ENCODE measurements at regions not wholly inside any gene's neighbourhood (a gene's known extent, or its start where the extent isn't known, plus 50 kb on each side); places are given as distances from the start of the nearest gene placed in this dataset.

DNA sequence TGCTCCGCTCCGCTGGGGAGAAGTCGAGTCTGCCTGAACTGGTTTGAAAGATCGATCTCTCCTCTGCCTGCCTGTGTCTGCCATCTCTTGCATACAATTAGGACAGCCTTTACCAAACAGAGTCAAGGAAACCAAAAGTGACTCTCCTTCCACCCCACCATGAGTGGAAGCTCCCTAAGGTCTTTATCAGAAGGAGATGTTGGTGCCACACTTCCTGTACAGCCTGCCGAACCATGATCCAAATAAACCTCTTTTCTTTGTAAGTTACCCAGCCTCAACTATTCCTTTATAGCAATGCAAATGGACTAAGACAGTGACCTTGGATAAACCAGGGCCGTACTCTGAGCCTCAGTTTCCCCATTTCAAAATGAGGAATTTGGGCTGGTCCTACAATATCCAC is 106.3 kb upstream of the GDF10 start:
- H4K20me1 ChIP-seq (ENCODE audit: control insufficient read depth, extremely low read depth, insufficient read depth, low read length): no peaks in the 10 kb centered on the region
- DNase-seq (ENCODE audit: low read depth in 2 of 2): no peak
- H3K27me3 ChIP-seq (ENCODE audit: control insufficient read depth, insufficient read depth, low read length): no peaks in the 10 kb centered on the region
- no peaks in the 10 kb centered on the region for H3K36me3 ChIP-seq (ENCODE audit: control insufficient read depth, insufficient read depth, low read length)
- H3K9me3 ChIP-seq (ENCODE audit: control insufficient read depth, insufficient read depth, low read depth, low read length): no peaks in the 10 kb centered on the region
- H3K4me1 ChIP-seq (ENCODE audit: control insufficient read depth, extremely low read depth, insufficient read depth, low read length): no peaks in the 10 kb centered on the region
- H3K27ac ChIP-seq (ENCODE audit: insufficient read depth, low read length): no peak overlapping the region
- no peak overlapping the region for H3K4me3 ChIP-seq (replicated peaks in 1 of 4; ENCODE audit: control extremely low read depth in 1 of 4, insufficient read depth in 1 of 4, low read depth in 3 of 4, low read length in 4 of 4)
- no peaks in the 10 kb centered on the region for H3K79me2 ChIP-seq (ENCODE audit: control insufficient read depth, insufficient read depth, low read length)
- no peak overlapping the region for H3K4me2 ChIP-seq (ENCODE audit: extremely low read depth, insufficient read depth, low read length)
- TF ChIP-seq EZH2 (IDR thresholded peaks at IDR 0.05; ENCODE audit: low read length, missing control alignments): no peak
- TF ChIP-seq, protein P1, sequence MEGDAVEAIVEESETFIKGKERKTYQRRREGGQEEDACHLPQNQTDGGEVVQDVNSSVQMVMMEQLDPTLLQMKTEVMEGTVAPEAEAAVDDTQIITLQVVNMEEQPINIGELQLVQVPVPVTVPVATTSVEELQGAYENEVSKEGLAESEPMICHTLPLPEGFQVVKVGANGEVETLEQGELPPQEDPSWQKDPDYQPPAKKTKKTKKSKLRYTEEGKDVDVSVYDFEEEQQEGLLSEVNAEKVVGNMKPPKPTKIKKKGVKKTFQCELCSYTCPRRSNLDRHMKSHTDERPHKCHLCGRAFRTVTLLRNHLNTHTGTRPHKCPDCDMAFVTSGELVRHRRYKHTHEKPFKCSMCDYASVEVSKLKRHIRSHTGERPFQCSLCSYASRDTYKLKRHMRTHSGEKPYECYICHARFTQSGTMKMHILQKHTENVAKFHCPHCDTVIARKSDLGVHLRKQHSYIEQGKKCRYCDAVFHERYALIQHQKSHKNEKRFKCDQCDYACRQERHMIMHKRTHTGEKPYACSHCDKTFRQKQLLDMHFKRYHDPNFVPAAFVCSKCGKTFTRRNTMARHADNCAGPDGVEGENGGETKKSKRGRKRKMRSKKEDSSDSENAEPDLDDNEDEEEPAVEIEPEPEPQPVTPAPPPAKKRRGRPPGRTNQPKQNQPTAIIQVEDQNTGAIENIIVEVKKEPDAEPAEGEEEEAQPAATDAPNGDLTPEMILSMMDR (conservative IDR thresholded peaks at IDR 0.05 in 1 of 2, IDR thresholded peaks at IDR 0.05 in 1 of 2; ENCODE audit: low read depth in 1 of 2, low read length in 2 of 2): no peak
- no peak overlapping the region for H2AFZ ChIP-seq (ENCODE audit: low read length)
- no peak overlapping the region for H3K9ac ChIP-seq (ENCODE audit: insufficient read depth, low read length)

DNA sequence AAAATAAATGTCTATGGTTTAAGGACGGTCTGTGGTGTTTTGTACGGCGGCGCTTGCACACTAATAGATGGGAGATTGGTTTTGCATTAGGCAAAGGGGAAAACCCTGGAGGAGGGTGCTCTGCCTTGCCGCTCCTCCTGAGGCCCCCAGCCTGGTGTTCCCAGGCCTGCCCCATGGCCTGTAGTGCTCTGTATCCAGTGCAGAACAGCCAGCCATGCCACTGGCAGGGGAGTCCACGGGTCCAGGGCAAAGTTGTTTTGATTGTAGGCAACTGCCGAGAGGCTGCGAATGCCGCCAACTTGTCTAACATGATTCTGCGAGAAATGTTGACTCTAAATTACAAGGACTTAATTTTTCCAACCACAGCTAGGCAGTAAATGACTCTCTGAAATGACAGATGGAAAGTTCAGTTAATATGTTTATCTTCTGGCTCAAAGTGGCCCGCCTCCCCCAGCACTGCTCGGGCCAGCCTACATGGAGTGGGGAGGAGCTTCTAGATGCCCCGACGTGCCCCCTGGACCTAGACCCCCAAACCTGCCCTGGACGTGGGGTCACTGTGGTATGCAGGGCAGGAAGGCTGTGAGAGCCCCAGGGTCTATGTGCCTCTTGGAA is 104.6 kb upstream of the GDF10 start:
- Histone ChIP-seq H3K79me2 (ENCODE audit: control insufficient read depth, insufficient read depth, low read length) (no peaks in the 10 kb centered on the region), H4K20me1 (ENCODE audit: control insufficient read depth, extremely low read depth, insufficient read depth, low read length) (no peaks in the 10 kb centered on the region), H3K4me2 (ENCODE audit: extremely low read depth, insufficient read depth, low read length) (no peak overlapping the region), H3K36me3 (ENCODE audit: control insufficient read depth, insufficient read depth, low read length) (no peaks in the 10 kb centered on the region), H3K4me1 (ENCODE audit: control insufficient read depth, extremely low read depth, insufficient read depth, low read length) (no peaks in the 10 kb centered on the region), H3K27ac (ENCODE audit: insufficient read depth, low read length) (no peak overlapping the region), H2AFZ (ENCODE audit: low read length) (no peak overlapping the region), H3K27me3 (ENCODE audit: control insufficient read depth, insufficient read depth, low read length) (no peaks in the 10 kb centered on the region), H3K4me3 (replicated peaks in 1 of 4; ENCODE audit: control extremely low read depth in 1 of 4, insufficient read depth in 1 of 4, low read depth in 3 of 4, low read length in 4 of 4) (no peak overlapping the region), H3K9me3 (ENCODE audit: control insufficient read depth, insufficient read depth, low read depth, low read length) (no peaks in the 10 kb centered on the region), H3K9ac (ENCODE audit: insufficient read depth, low read length) (no peak overlapping the region)
- TF ChIP-seq EZH2 (IDR thresholded peaks at IDR 0.05; ENCODE audit: low read length, missing control alignments): no peak
- TF ChIP-seq, protein P1 (conservative IDR thresholded peaks at IDR 0.05 in 1 of 2, IDR thresholded peaks at IDR 0.05 in 1 of 2; ENCODE audit: low read depth in 1 of 2, low read length in 2 of 2): no peak
- no peak for DNase-seq (ENCODE audit: low read depth in 2 of 2)

DNA sequence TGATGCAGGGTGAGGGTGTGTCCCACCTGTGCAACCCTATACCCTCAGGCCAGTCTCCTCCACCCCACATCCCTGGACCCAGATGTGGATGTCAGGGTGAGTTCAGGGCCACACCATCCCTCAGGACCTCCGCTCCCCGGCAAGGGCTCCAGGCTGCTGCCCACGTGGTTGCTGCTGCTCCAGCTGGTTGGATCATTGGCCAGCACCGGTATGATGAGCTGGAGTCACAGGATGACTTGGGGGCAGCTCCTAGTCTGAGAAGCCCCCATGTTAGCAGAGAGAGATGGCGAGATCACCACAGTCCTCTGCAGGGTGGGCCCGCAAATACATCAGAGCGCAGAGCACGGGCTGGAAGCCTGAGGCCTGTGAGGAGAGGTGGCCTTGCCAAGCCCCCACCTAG is 103.3 kb upstream of the GDF10 start:
- Histone ChIP-seq H3K4me3 (replicated peaks in 1 of 4; ENCODE audit: control extremely low read depth in 1 of 4, insufficient read depth in 1 of 4, low read depth in 3 of 4, low read length in 4 of 4) (no peak overlapping the region), H3K9me3 (ENCODE audit: control insufficient read depth, insufficient read depth, low read depth, low read length) (no peaks in the 10 kb centered on the region), H3K9ac (ENCODE audit: insufficient read depth, low read length) (no peak overlapping the region), H3K27ac (ENCODE audit: insufficient read depth, low read length) (no peak overlapping the region), H3K4me2 (ENCODE audit: extremely low read depth, insufficient read depth, low read length) (no peak overlapping the region), H3K79me2 (ENCODE audit: control insufficient read depth, insufficient read depth, low read length) (no peaks in the 10 kb centered on the region), H4K20me1 (ENCODE audit: control insufficient read depth, extremely low read depth, insufficient read depth, low read length) (no peaks in the 10 kb centered on the region), H3K36me3 (ENCODE audit: control insufficient read depth, insufficient read depth, low read length) (no peaks in the 10 kb centered on the region), H3K4me1 (ENCODE audit: control insufficient read depth, extremely low read depth, insufficient read depth, low read length) (no peaks in the 10 kb centered on the region), H2AFZ (ENCODE audit: low read length) (no peak overlapping the region), H3K27me3 (ENCODE audit: control insufficient read depth, insufficient read depth, low read length) (no peaks in the 10 kb centered on the region)
- no peak for DNase-seq (ENCODE audit: low read depth in 2 of 2)
- TF ChIP-seq EZH2 (IDR thresholded peaks at IDR 0.05; ENCODE audit: low read length, missing control alignments): no peak
- TF ChIP-seq, protein P1 (conservative IDR thresholded peaks at IDR 0.05 in 1 of 2, IDR thresholded peaks at IDR 0.05 in 1 of 2; ENCODE audit: low read depth in 1 of 2, low read length in 2 of 2): no peak

Measured in fibroblast of lung (primary cell).